Astrocyte of the spinal cord (primary cell): ENCODE measurements at regions not wholly inside any gene's neighbourhood (a gene's known extent, or its start where the extent isn't known, plus 50 kb on each side); places are given as distances from the start of the nearest gene placed in this dataset.
A peak's percentile ranks its signal among the peaks of the same experiment; 100 is the strongest.

Source experiments
- DNase-seq: peaks from one replicate; pipeline ENCODE4 v3.0.0; 2011; ENCODE audit warnings: low read depth, low spot score
- H3K4me3 ChIP-seq: 2 replicates; pipeline ENCODE4 v1.5.1; 2011; ENCODE audit warnings: low read depth, mild to moderate bottlenecking, low read length, moderate library complexity
- in situ Hi-C: cut with HindIII; loops from 2 replicates; pipeline ENCODE4 v1.10.0; 2017; ENCODE audit warnings: low sequenced_read_pairs
- TF ChIP-seq, protein P1 (sequence below): IDR thresholded peaks from 2 replicates; pipeline ENCODE4 v1.5.1; 2012; ENCODE audit warnings: low read depth, mild to moderate bottlenecking, low read length, inconsistent platforms

DNA sequence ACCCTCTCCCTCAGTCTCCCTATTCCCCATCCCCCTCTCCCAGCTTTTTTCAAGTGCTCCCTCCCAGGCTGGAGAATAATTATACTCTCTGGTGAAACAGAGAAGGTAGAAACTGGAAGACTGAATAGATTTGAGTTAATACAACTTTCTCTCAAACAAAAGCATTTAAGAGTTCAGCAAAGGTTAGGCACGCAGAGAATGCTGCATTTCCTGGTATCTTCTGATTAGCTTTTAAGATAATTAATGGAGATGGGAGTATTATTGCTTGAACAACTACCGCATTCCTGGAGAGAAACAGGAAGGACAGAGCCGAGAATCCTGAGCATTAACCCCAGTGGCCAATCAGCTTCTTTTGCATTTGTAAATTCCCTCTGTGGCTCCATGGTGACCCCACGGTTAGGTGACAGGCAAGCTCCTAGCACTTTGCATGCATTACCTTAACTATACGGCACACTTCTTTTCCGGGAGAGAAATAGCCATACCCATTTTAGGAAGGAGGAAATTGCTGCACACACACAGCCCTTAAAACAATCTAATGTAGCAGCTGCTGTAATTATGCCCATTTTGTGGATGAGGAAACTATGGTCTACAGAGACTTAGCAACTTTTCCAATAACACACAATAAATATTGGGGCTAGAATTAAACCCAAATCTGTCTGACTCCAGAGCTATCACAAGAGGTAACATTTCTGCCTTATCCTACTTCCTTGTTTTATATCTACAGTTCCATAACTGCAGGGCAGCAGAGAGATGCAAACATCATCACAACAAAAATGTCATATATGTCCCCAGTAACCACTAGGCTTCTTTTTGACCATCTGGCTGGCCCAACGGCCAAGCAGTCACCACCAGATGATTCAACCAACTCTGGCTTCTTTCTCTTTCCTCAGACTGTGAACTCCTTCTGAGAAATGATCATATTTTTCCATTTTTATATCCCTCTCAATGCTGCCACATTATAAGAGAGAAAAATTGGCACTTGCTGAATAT, 169.9 kb downstream of the CD24 start:
- TF ChIP-seq, protein P1, sequence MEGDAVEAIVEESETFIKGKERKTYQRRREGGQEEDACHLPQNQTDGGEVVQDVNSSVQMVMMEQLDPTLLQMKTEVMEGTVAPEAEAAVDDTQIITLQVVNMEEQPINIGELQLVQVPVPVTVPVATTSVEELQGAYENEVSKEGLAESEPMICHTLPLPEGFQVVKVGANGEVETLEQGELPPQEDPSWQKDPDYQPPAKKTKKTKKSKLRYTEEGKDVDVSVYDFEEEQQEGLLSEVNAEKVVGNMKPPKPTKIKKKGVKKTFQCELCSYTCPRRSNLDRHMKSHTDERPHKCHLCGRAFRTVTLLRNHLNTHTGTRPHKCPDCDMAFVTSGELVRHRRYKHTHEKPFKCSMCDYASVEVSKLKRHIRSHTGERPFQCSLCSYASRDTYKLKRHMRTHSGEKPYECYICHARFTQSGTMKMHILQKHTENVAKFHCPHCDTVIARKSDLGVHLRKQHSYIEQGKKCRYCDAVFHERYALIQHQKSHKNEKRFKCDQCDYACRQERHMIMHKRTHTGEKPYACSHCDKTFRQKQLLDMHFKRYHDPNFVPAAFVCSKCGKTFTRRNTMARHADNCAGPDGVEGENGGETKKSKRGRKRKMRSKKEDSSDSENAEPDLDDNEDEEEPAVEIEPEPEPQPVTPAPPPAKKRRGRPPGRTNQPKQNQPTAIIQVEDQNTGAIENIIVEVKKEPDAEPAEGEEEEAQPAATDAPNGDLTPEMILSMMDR, result no peak
- in situ Hi-C loops, result no loop called here
- H3K4me3 ChIP-seq, result no peak overlapping the region
- DNase-seq, result no peak

DNA sequence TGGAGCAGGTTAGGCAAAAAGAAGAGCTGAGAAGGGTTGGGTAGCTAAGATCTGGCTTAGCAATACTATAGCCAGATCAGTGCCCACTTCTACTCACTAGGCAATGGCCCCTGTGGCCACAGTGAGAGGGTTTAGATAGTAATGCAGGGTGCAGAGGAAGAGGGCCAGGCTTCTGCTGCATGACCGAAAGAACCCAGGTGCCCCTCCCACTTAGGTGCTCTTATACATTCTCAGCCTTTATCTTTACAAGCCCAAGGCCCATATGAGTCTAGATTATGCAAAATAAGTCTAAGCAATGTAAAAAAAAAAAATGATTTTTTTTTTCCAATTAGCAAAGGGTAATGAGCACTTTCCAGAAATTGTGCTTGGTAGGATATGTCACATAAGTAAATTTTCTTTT, 171.3 kb downstream of the CD24 start:
- in situ Hi-C loops, result no loop called here
- no peak for DNase-seq
- TF ChIP-seq, protein P1, result no peak
- H3K4me3 ChIP-seq, result no peak overlapping the region

DNA sequence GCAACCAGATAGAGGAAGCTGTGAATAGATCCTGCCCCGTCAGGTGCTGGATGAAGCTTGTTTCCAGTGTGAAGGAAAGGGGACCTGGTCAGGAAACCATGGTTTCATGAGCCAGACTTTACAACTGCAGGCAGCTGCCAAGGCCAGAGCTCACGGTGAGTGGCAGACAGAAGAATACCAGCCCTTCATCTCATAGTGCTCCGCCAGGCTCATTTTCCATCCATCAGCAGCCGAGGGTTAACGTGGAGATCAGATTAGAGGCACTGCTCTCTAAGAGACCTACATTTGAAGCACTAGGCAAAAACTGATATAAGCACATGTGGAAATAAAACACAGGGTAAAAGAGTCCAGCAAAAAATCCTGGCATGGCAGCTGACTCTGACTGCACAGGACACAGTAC, 172.4 kb downstream of the CD24 start:
- no peak overlapping the region for H3K4me3 ChIP-seq
- DNase-seq, result no peak
- TF ChIP-seq, protein P1, result no peak
- in situ Hi-C loops, result no loop called here

DNA sequence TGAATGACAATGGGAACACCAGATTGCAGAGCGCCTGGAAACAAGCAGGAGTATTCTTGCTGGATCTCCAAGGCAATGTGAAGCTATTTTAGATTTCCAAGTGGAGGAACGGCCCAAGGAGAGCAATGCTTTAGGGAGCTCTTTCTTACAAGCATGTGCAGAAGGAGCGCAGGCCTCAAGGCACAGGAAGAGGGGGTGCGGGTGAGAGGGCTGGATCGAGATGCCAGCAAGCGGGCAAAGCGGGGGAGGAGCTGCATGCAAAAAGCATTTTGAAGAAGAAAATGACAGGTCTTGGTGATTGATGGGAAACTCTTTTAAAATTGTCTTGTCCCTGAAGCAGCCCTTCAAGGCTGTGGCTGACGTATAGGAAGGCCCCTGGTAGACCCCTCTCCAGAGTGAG, 171.9 kb downstream of the QRSL1 start:
- in situ Hi-C loops, result no loop called here

DNA sequence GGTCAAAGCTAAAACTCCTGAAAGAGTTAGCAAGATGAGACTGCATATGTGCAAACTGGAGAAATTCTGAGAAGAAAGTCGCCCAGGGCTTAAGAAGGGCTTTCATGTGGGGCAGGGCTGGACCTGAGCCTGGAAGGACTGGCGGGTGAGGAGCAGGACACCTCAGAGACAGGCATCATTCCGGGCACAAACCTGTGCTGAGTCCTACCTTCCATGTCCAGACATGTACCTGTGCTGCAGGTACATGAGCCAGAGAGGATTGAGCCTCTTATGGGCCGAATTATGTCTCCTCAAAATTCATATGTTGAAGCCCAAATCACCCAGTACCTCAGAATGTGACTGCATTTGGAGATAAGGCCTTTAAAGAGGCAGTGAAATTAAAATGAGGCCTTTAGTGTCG, 171.0 kb downstream of the QRSL1 start:
- in situ Hi-C loops, result no loop called here
- no peak for DNase-seq
- TF ChIP-seq, protein P1, result no peak
- no peak overlapping the region for H3K4me3 ChIP-seq

More for the DNA sequence above, 171.9 kb downstream of the QRSL1 start:
- H3K4me3 ChIP-seq, result no peak overlapping the region
- TF ChIP-seq, protein P1, result no peak
- DNase-seq, result no peak

DNA sequence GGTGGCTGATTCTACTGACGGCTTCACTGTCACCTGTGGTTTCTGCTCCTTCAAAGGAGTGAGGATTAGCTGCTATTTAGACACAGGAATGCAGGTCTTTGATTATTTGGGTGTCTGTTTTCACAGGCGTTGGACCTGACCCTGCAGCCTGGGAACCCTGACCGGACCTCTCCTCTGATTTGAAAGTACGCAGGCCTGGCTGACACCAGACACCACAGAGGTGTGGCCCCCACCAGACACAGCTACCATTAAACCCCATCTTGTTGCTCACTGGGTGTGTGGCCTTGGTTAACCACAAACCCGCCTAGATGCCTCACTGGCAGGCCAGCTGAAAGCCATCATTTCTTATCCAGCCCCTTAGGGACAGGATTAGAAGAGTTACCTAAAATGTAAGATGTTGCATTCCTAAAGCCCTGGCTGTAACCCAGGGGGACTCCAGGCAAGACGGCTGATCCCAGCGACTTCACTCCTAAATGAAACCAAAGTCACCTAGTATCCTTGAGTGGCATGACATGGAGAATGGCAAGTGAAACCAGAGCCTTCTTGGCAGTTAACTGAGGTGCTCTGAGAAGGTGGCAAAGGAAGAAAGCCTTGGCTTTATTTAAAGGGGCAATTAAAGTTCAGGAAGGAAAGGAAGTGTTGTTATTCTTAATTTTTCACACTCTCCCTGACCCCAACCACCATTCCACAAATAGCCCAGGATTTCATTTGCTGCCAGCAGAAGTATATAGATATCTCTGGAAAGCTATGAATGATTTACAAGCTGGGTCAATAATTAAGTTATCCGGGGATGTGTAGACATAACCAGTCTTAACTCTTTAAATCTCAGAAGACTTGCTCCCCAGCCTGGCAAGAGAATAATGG, 169.9 kb downstream of the QRSL1 start:
- no peak overlapping the region for H3K4me3 ChIP-seq
- TF ChIP-seq, protein P1, result no peak
- in situ Hi-C loops, result no loop called here
- peak; percentile 71 for DNase-seq
